Chondrocyte (in vitro differentiated cells): ENCODE measurements at regions not wholly inside any gene's neighbourhood (a gene's known extent, or its start where the extent isn't known, plus 50 kb on each side); places are given as distances from the start of the nearest gene placed in this dataset.

Source experiments
- DNase-seq: peaks from one replicate; pipeline ENCODE4 v3.0.0; 2021; ENCODE audit warnings: mixed read lengths, low spot score
- H3K27ac Mint-ChIP-seq: one replicate; pipeline ENCODE4 v1.8.0; 2021; ENCODE audit warnings: mild to moderate bottlenecking, moderate library complexity, mixed read lengths; ENCODE audit not compliant: unreplicated experiment
- H3K27me3 Mint-ChIP-seq: 2 replicates; pipeline ENCODE4 v1.8.0; 2021; ENCODE audit warnings: low read depth, mixed read lengths
- H3K36me3 Mint-ChIP-seq: 2 replicates; pipeline ENCODE4 v1.8.0; 2021; ENCODE audit warnings: low read depth, mixed read lengths
- H3K4me1 Mint-ChIP-seq: 2 replicates; pipeline ENCODE4 v1.8.0; 2021; ENCODE audit warnings: low read depth, mild to moderate bottlenecking, mixed read lengths
- H3K4me3 Mint-ChIP-seq: one replicate; pipeline ENCODE4 v1.8.0; 2021; ENCODE audit warnings: mild to moderate bottlenecking, moderate library complexity, mixed read lengths; ENCODE audit not compliant: unreplicated experiment
- H3K9me3 Mint-ChIP-seq: 2 replicates; pipeline ENCODE4 v1.8.0; 2021; ENCODE audit warnings: low read depth, mixed read lengths
- TF ChIP-seq, protein P1 (sequence below): fragments of 200-600 bp; sonication (generic); IDR thresholded peaks from 2 replicates; pipeline ENCODE4 v1.5.0; 2021; ENCODE audit warnings: antibody characterized with exemption, mild to moderate bottlenecking, moderate library complexity

DNA sequence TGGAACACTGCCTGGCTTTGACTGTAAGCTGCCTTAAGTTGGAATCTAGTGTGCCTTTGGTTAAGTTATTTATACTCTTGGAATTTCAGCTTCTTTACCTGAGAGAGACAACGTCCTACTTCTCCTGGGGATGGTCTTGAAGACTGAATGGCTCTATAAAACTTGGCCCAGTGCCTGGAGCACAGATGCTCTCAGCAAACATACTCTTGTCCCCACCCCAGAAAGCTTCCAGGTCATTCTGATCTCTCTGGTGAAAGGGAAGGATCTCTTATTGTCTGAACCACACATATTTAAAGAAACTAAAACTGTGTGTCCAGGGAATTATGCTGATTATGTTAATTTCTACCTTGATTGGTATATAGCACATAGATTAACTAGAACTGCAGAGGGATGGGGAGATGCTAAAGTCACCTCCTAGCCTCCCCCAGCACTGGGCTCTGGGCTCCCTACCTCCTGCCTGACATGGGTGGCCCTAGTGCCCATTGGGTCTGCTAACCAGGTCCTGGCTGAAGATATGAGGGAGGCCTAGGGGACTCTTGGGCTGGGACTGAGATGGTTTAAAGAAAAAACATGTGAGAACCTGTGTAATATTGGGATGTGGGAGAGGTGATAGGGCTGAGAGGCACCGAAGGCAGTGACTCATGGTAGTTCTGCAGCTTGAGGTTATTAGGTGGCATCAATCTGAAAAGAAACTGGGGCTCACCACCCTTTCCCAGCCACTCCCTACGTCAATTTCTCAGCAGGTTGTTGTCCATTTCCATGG lies 171.0 kb downstream of the RPLP1 start:
- no peak for DNase-seq
- H3K9me3 Mint-ChIP-seq, result peaks cover 4% of the 10 kb centered on the region
- H3K27ac Mint-ChIP-seq, result no peak overlapping the region
- H3K27me3 Mint-ChIP-seq, result peaks cover 65% of the 10 kb centered on the region
- TF ChIP-seq, protein P1, sequence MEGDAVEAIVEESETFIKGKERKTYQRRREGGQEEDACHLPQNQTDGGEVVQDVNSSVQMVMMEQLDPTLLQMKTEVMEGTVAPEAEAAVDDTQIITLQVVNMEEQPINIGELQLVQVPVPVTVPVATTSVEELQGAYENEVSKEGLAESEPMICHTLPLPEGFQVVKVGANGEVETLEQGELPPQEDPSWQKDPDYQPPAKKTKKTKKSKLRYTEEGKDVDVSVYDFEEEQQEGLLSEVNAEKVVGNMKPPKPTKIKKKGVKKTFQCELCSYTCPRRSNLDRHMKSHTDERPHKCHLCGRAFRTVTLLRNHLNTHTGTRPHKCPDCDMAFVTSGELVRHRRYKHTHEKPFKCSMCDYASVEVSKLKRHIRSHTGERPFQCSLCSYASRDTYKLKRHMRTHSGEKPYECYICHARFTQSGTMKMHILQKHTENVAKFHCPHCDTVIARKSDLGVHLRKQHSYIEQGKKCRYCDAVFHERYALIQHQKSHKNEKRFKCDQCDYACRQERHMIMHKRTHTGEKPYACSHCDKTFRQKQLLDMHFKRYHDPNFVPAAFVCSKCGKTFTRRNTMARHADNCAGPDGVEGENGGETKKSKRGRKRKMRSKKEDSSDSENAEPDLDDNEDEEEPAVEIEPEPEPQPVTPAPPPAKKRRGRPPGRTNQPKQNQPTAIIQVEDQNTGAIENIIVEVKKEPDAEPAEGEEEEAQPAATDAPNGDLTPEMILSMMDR, result no peak
- no peaks in the 10 kb centered on the region for H3K4me1 Mint-ChIP-seq
- peaks cover 3% of the 10 kb centered on the region for H3K36me3 Mint-ChIP-seq
- no peak overlapping the region for H3K4me3 Mint-ChIP-seq

GRCh38 chr15:69624155-69624520 lies 171.5 kb downstream of the RPLP1 start:
- Mint-ChIP-seq H3K4me3 (no peak overlapping the region), H3K27me3 (peaks cover 64% of the 10 kb centered on the region), H3K4me1 (no peaks in the 10 kb centered on the region), H3K27ac (no peak overlapping the region), H3K9me3 (peaks cover 4% of the 10 kb centered on the region), H3K36me3 (peaks cover 6% of the 10 kb centered on the region)
- DNase-seq, result no peak
- TF ChIP-seq, protein P1, result no peak

DNA sequence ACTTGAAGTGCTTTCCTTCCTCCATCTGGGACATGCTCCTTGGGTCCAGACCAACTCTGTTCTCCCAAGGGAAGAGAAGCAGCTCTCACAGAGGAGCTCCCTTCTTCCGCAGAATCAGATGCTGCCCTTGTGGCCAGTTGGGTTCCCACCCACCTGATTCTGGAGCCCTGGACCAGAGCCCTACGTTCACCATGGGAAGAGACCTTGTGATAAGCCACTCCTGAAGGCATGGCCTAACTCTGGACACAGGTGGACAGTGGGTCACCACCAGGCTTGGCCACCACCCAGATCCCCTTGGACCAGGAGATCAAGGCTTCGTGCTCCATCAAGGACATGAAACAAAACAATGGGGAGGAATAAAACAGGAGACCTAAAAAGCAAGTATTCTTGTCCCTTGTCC lies 172.2 kb downstream of the RPLP1 start:
- Mint-ChIP-seq H3K4me3 (no peak overlapping the region), H3K36me3 (peaks cover 6% of the 10 kb centered on the region), H3K4me1 (no peaks in the 10 kb centered on the region), H3K27ac (no peak overlapping the region), H3K27me3 (peaks cover 66% of the 10 kb centered on the region), H3K9me3 (peaks cover 4% of the 10 kb centered on the region)
- TF ChIP-seq, protein P1, result no peak
- DNase-seq, result no peak

- Mint-ChIP-seq H3K36me3 (peaks cover 6% of the 10 kb centered on the region), H3K27me3 (peaks cover 66% of the 10 kb centered on the region)
Measured at GRCh38 chr15:69625328-69625727, 172.7 kb downstream of the RPLP1 start.

DNA sequence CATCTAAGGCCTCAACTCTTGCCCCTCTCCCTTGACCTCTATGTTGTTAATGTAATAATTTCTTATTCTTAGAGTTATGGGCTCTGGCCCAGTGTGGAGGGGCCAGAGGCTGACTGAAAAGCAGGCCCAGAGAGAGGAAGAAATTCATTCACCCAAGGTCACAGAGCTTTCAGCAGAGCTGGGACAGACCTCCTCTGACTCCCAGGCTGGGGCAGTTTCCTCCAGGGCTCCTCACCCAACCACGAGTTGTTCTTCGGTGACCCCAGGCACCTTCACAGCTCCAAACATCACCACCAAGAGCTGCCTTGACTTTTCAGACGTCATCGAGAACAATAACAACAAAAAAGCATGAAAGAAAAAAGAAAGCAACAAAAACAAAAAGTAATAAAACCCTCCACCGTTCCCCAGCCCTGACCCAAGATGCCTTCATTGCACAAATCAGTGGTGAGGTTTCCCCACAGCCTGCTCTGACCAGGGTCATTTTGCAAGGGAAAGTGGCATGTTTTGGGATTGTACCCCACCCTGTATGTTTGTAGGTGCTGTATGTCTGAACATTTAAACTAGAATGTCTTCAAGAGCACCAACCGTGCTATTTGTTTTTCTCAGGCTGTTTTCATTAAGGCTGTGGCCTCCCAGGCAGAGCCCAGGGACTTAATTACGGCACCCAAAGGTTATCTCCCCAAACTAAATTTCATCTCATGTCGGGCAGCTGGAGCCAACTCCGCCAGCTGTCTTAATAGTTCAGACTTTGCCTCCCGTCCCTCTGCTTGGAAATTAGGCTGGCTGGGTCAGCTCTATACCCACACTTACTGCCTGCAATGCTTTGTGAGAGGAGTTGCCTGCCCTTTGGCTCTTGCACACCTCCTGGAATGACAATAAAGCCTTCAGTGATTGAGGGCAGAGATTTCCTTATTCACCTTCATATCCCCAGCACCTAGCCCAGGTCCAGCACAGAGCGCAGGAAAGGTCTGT lies 173.8 kb downstream of the RPLP1 start:
- H3K27ac Mint-ChIP-seq, result no peak overlapping the region
- DNase-seq, result no peak
- TF ChIP-seq, protein P1, result no peak
- H3K9me3 Mint-ChIP-seq, result no peaks in the 10 kb centered on the region
- peaks cover 70% of the 10 kb centered on the region for H3K27me3 Mint-ChIP-seq
- peaks cover 6% of the 10 kb centered on the region for H3K36me3 Mint-ChIP-seq
- no peaks in the 10 kb centered on the region for H3K4me1 Mint-ChIP-seq
- H3K4me3 Mint-ChIP-seq, result no peak overlapping the region

More at GRCh38 chr15:69625328-69625727, 172.7 kb downstream of the RPLP1 start:
- no peak overlapping the region for H3K4me3 Mint-ChIP-seq
- H3K9me3 Mint-ChIP-seq, result peaks cover 4% of the 10 kb centered on the region
- H3K4me1 Mint-ChIP-seq, result no peaks in the 10 kb centered on the region
- no peak overlapping the region for H3K27ac Mint-ChIP-seq
- TF ChIP-seq, protein P1, result no peak
- no peak for DNase-seq
